Tibial nerve (tissue), 4 donors: ENCODE measurements at regions not wholly inside any gene's neighbourhood (a gene's known extent, or its start where the extent isn't known, plus 50 kb on each side); places are given as distances from the start of the nearest gene placed in this dataset.

Experiments used
- EP300 ChIP-seq, 2 donors: sonication (generic); formaldehyde crosslinking; IDR thresholded peaks; one replicate each; pipeline ENCODE4 v1.6.1; 2017; ENCODE audit warnings: antibody characterized with exemption in 2 of 2, mild to moderate bottlenecking in 1 of 2
- POLR2A ChIP-seq, 2 donors: fragments of 450-650 bp; IDR thresholded peaks; one replicate each; pipeline ENCODE4 v1.6.1; 2017; ENCODE audit warnings: antibody characterized with exemption in 2 of 2, mild to moderate bottlenecking in 2 of 2, moderate library complexity in 2 of 2
- TF ChIP-seq, protein P1 (sequence below), 5 experiments: fragments of 200-600 bp in 3 of 5; fragments of 450-650 bp in 2 of 5; sonication (generic) in 3 of 5; IDR thresholded peaks; one replicate each; pipeline ENCODE4 v1.5.1; 2016 to 2019; ENCODE audit warnings: antibody characterized with exemption in 5 of 5, mild to moderate bottlenecking in 3 of 5, moderate library complexity in 2 of 5

DNA sequence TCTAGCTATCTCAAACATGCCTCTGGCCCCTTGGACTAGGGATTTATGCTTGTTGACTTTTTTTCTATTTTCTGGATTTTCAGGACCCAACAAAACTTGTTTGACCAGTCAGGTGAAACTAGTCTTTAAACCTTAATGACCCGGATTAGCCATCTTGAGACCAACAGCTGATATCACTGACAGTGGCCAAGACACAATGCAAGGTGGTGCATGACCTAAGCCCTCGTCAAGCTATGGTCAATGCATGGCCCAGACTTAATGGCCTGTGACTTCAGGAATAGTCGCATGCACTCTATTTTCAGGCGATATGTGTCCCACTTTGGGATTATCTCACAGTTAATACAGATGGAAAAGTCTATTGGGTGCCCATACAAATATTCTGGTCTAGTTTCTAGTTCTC, 190.4 kb downstream of the ZBTB18 start:
- TF ChIP-seq POLR2A (IDR thresholded peaks at IDR 0.05) (no peak), EP300 (IDR thresholded peaks at IDR 0.05) (no peak)
- TF ChIP-seq, protein P1, sequence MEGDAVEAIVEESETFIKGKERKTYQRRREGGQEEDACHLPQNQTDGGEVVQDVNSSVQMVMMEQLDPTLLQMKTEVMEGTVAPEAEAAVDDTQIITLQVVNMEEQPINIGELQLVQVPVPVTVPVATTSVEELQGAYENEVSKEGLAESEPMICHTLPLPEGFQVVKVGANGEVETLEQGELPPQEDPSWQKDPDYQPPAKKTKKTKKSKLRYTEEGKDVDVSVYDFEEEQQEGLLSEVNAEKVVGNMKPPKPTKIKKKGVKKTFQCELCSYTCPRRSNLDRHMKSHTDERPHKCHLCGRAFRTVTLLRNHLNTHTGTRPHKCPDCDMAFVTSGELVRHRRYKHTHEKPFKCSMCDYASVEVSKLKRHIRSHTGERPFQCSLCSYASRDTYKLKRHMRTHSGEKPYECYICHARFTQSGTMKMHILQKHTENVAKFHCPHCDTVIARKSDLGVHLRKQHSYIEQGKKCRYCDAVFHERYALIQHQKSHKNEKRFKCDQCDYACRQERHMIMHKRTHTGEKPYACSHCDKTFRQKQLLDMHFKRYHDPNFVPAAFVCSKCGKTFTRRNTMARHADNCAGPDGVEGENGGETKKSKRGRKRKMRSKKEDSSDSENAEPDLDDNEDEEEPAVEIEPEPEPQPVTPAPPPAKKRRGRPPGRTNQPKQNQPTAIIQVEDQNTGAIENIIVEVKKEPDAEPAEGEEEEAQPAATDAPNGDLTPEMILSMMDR (IDR thresholded peaks at IDR 0.05), result no peak
